GM23338 (cell line): ENCODE measurements at regions not wholly inside any gene's neighbourhood (a gene's known extent, or its start where the extent isn't known, plus 50 kb on each side); places are given as distances from the start of the nearest gene placed in this dataset.

Source experiments
- CREB1 ChIP-seq: fragments of 250-450 bp; sonication (Bioruptor Pico); IDR thresholded peaks from 2 replicates; pipeline ENCODE4 v1.5.0; 2020; ENCODE audit warnings: low read depth, mild to moderate bottlenecking, moderate library complexity
- EZH2 ChIP-seq: fragments of 200-600 bp; sonication (generic); IDR thresholded peaks from one replicate; pipeline ENCODE4 v1.8.0; 2017; ENCODE audit warnings: antibody characterized with exemption, mild to moderate bottlenecking, low read depth; ENCODE audit not compliant: unreplicated experiment
- EZH2phosphoT487 ChIP-seq: fragments of 200-600 bp; sonication (generic); IDR thresholded peaks from one replicate; pipeline ENCODE4 v1.8.1; 2018; ENCODE audit warnings: antibody characterized with exemption; ENCODE audit not compliant: unreplicated experiment
- JUNB ChIP-seq: IDR thresholded peaks from one replicate; pipeline ENCODE4 v1.6.1; 2016; ENCODE audit warnings: antibody characterized with exemption; ENCODE audit not compliant: unreplicated experiment
- NANOG ChIP-seq: IDR thresholded peaks from 2 replicates; pipeline ENCODE4 v1.6.1; 2016; ENCODE audit warnings: antibody characterized with exemption, borderline replicate concordance
- POLR2AphosphoS5 ChIP-seq: IDR thresholded peaks from 2 replicates; pipeline ENCODE4 v1.6.1; 2016; ENCODE audit warnings: antibody characterized with exemption, low read depth
- STAT1 ChIP-seq: IDR thresholded peaks from one replicate; pipeline ENCODE4 v1.6.1; 2016; ENCODE audit warnings: antibody characterized with exemption; ENCODE audit not compliant: unreplicated experiment
- ZNF114 ChIP-seq: fragments of 250-450 bp; sonication (Bioruptor Pico); IDR thresholded peaks from 2 replicates; pipeline ENCODE4 v1.5.0; 2020; ENCODE audit warnings: mild to moderate bottlenecking, moderate library complexity
- TF ChIP-seq, protein P1 (sequence below), 2 experiments: fragments of 200-600 bp in 1 of 2; sonication (generic) in 1 of 2; conservative IDR thresholded peaks; 2 replicates each; pipeline versions ENCODE4 v1.5.1 to v1.6.1; 2016 to 2017; ENCODE audit warnings: antibody characterized with exemption in 2 of 2, low read depth in 2 of 2, mild to moderate bottlenecking in 2 of 2, moderate library complexity in 1 of 2
- TF ChIP-seq, protein P2 (sequence below): IDR thresholded peaks from one replicate; pipeline ENCODE4 v1.6.1; 2018; ENCODE audit warnings: antibody characterized with exemption; ENCODE audit not compliant: unreplicated experiment
- TF ChIP-seq, protein P3 (sequence below): IDR thresholded peaks from 2 replicates; pipeline ENCODE4 v1.6.1; 2016; ENCODE audit warnings: antibody characterized with exemption

DNA sequence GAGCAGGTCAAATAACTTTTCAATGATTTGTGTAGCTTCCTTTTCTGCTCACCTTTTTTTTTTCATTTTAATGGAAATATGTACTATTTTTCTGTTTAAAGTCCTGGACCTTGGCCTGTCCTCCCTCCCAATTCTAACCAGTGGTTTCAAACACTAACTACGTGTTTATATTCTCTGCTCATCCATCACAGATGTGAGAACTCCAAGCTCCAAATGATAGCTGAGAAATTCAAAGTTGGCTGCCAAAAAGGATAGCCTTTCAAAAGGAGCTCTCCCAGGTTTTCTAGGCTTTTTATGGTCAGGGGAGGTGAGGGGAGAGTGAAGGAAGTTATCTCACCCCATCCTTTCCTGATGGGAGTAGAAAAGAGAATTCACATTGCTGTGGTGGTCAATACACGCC is 486.0 kb upstream of the TBX3 start:
- TF ChIP-seq, protein P1, sequence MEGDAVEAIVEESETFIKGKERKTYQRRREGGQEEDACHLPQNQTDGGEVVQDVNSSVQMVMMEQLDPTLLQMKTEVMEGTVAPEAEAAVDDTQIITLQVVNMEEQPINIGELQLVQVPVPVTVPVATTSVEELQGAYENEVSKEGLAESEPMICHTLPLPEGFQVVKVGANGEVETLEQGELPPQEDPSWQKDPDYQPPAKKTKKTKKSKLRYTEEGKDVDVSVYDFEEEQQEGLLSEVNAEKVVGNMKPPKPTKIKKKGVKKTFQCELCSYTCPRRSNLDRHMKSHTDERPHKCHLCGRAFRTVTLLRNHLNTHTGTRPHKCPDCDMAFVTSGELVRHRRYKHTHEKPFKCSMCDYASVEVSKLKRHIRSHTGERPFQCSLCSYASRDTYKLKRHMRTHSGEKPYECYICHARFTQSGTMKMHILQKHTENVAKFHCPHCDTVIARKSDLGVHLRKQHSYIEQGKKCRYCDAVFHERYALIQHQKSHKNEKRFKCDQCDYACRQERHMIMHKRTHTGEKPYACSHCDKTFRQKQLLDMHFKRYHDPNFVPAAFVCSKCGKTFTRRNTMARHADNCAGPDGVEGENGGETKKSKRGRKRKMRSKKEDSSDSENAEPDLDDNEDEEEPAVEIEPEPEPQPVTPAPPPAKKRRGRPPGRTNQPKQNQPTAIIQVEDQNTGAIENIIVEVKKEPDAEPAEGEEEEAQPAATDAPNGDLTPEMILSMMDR (conservative IDR thresholded peaks at IDR 0.05; ENCODE audit: low read depth in 2 of 2): no peak
- TF ChIP-seq EZH2phosphoT487 (no peak), EZH2 (no peak), CREB1 (CRISPR knock-in tag) (no peak), POLR2AphosphoS5 (no peak), JUNB (no peak), NANOG (no peak), STAT1 (no peak), ZNF114 (no peak)
- TF ChIP-seq, protein P2, sequence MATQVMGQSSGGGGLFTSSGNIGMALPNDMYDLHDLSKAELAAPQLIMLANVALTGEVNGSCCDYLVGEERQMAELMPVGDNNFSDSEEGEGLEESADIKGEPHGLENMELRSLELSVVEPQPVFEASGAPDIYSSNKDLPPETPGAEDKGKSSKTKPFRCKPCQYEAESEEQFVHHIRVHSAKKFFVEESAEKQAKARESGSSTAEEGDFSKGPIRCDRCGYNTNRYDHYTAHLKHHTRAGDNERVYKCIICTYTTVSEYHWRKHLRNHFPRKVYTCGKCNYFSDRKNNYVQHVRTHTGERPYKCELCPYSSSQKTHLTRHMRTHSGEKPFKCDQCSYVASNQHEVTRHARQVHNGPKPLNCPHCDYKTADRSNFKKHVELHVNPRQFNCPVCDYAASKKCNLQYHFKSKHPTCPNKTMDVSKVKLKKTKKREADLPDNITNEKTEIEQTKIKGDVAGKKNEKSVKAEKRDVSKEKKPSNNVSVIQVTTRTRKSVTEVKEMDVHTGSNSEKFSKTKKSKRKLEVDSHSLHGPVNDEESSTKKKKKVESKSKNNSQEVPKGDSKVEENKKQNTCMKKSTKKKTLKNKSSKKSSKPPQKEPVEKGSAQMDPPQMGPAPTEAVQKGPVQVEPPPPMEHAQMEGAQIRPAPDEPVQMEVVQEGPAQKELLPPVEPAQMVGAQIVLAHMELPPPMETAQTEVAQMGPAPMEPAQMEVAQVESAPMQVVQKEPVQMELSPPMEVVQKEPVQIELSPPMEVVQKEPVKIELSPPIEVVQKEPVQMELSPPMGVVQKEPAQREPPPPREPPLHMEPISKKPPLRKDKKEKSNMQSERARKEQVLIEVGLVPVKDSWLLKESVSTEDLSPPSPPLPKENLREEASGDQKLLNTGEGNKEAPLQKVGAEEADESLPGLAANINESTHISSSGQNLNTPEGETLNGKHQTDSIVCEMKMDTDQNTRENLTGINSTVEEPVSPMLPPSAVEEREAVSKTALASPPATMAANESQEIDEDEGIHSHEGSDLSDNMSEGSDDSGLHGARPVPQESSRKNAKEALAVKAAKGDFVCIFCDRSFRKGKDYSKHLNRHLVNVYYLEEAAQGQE: no peak
- TF ChIP-seq, protein P3, sequence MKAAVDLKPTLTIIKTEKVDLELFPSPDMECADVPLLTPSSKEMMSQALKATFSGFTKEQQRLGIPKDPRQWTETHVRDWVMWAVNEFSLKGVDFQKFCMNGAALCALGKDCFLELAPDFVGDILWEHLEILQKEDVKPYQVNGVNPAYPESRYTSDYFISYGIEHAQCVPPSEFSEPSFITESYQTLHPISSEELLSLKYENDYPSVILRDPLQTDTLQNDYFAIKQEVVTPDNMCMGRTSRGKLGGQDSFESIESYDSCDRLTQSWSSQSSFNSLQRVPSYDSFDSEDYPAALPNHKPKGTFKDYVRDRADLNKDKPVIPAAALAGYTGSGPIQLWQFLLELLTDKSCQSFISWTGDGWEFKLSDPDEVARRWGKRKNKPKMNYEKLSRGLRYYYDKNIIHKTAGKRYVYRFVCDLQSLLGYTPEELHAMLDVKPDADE: no peak
